Medulla oblongata (tissue), 1 donor: ENCODE measurements at regions not wholly inside any gene's neighbourhood (a gene's known extent, or its start where the extent isn't known, plus 50 kb on each side); places are given as distances from the start of the nearest gene placed in this dataset.

ENCODE experiments used
- DNase-seq: peaks from one replicate; pipeline ENCODE4 v3.0.0-alpha.2; 2015; ENCODE audit errors: extremely low spot score

DNA sequence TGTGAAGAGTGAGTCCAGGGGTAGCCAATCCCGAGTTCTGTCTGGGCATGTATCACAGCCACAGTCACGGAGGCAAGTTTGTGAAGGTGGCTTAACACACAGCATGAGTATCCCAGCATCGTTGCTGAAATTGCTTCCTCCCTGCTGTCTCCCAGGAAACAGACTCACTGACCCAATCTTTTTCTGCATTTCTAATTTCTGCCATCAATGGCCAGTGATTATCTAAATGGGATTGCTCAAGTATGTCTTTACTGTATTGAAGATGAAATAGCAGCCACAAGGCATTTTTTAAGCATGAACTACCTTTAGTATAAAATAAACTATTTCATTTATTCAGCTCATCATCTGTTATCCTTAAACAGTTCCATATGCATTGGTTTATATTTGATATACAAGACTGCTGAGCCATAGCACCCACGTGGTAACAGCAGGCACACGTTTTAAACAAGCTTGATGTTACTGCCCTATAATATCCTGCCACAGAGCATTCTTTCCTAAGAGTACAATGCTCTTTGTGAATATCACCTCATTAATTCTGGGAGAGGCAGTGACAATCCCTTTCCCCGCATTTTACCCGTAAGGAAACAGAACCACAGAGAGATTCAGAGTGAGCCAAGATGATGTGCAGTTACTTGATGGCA is 276.6 kb upstream of the THBS1 start:
- no peak for DNase-seq

DNA sequence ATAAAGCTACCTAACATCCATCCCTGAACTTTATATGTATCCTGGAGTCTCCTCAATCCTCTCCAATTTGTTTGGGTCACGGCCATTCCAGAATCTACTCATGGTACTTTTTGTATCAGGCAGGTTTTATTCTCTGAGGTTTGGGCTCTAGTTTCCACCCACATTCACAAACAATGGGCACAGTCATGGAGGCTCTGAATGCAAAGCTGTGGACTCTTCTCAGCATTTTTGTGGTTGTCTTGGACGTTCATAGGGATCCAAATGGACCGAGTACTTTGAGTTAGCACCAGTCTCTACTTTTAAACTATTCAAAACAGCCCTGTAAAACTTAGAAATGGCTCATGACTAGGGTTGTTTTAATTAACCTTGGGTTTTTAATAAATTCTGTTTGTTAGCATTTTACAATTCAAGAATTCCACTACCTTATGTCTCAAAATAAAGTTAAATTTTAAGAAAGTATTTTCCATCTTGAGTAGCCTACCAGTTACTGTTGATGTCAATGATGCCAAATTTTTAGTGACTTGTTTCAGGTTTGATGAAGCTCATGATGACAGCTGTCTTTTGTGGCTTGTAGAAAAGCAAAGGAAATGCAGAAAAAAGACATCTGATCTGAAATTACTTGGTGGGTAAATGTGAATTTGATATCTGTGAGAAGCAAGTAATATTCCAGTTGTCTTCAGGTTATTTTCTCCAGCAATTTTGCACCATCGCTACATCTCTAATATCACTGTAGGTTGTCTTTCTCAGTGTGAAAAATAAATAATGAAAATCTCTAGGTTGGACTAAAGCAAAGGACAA is 275.7 kb upstream of the THBS1 start:
- DNase-seq, result no peak

DNA sequence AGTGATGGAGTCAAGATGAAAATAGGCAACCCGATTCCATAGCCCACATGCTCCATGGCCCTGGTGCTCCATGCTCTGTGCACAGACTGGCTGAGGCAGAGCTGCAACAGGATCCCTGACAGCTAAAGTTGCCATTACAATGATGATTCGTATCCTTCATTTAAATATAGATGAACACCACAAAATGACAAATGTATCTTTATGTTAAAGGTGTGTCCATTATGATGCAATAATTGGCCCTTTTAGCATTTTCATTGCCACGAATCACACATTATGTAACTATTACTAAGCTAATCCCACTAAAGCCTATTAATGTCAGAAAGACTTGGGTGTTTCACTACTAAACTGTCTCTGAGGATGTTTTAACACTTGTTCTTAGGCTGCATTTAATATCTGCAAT is 270.2 kb upstream of the THBS1 start:
- DNase-seq, result no peak

DNA sequence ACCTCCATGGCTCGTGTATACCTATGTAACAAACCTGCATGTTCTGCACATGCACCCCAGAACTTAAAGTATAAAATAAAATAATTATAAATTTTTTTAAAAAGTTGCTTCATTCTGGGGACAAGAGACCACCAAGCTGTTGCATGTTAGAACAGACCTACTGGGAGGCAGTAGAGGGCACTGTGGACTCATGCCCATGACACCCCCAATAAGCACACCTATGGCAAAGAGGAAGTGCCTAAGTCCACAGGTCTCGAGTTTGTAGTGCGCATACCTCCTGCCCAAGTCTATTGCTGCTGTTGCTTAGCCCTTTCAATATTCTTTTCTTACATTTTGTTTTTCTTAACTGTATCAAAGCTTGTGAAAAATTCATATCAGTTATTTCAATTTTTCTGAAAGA is 267.9 kb upstream of the THBS1 start:
- no peak for DNase-seq

DNA sequence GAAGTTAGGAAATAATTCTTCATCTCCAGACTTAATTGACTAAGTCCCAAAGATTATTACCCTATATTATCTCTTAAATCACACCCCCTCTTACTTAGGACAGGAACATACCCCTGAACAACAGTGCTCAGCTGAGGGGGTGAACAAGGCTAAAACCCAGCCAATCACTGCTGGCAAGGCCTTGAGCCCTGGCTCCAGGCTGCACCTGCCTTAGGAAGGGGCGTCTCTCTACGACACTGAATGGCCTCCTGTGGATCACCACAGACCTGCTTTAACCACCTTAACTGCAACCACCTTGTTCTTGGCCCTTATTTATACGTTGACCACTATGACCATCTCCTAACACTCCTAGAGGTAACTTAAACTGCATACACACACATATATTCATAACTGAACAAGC is 267.4 kb upstream of the THBS1 start:
- no peak for DNase-seq

DNA sequence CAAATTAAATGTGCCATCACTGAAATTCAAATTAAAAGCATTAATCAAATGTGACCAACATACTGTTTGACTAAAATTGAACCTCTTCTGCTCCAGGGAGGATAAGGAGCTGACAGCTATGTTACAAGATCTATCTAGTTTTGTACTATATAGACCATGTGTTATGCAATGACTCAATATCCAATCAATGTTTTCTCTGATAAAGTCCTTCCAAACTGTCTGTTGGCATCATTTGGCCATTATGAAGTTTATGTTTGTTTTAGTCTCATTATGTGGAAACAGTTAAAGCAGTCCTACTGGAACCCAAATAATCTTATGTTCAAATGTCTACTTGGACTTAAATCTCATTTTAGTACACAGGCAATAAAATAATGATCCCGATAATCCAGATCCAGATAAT is 267.0 kb upstream of the THBS1 start:
- no peak for DNase-seq

DNA sequence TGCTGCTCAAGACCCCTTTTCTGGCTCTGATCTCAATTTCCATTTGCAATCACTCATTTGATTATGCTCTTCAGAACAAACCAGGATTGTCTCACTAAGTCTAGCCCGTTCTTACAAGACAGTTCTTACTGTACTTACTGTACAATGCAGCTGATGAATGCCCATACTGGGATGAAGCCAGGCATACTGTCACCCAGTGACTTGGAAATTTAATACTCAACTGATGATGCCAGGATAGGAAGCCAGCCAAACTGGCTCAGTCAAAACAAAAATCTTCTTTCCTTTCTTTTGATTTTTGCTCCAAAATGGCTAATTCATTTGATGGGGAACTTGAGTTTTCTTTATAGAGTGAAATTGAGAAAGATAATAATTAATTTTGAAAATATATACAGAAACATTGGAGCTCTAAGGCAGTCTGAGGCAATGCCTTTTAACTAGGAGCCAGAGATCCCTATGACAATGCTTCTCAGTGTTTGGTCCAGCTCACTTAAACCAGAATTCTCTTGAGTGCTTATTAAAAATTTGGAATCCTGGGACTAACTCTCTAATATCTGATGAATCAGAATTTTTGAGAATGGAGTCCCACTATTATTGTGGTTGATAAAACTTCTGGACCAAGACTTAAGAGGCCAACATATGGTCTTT is 265.6 kb upstream of the THBS1 start:
- no peak for DNase-seq

DNA sequence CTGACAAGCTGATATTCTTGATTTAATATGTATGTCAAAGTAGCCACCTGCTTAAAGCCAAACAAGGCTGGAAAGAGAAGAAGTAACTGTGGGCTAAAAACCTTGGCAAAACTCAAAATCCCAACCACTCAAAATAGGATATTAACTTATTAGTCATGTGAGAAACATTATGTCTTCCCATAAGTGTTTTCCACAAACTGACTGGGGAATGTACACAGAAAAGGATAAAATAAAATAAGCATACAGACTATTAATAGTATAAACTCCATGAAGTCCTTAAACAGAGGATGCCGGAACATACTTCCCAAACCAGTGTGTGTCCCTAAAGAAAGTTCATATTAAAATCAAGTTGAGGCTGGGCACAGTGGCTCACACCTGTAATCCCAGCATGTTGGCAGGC is 263.7 kb upstream of the THBS1 start:
- DNase-seq, result no peak

DNA sequence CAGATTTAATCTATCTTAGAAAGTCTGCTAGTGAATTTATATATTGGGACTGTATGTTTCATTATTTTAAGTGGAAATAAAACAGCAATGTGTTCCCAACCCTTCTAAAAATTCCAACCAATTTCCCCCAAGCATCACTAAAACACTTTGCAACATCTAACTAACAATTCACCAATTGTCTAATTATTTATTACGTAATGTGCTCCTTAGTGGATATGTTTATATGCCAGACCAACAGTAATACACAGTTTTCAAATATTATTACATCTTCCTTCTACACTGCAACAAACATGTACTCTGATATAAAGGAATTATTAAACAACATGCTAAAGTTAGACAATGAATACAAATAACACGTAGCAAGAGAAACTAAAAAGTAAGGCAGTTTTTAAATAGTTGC is 262.6 kb upstream of the THBS1 start:
- no peak for DNase-seq

DNA sequence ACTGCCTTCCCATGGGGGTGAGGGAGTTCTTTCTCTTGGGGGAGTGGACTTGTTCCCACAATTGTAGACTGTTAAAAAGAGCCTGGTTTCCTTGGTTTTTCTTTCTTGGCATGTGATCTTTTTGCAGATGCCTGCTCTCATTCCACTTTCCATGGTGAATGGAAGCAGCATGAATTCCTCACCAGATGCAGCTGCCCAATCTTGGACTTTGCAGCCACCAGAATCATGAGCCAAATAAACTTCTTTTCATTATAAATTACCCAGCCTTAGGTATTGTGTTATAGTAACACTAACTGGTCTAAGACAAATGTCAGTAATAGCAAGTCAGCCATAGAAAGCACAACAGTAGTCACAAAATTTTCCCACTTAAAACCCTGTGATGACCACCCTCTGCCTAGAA is 260.5 kb upstream of the THBS1 start:
- DNase-seq, result no peak

DNA sequence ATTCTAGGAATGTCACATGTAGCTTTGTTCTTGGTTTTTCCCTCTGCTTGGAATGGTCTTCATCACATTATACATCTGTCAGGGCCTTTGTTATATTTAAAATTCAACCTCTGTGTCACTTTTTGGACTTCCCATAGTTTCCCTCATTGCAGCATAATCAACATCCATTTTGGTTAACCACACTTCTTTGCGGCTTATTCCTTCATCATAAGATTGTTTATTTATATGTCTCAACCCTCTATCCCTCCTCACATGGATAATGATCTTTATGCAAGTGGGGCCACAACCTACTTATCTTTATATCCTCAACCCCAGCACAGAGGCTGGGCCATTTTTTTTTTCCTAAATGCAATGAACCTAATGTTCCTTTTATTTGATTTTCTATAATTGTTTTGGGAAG is 260.0 kb upstream of the THBS1 start:
- no peak for DNase-seq

DNA sequence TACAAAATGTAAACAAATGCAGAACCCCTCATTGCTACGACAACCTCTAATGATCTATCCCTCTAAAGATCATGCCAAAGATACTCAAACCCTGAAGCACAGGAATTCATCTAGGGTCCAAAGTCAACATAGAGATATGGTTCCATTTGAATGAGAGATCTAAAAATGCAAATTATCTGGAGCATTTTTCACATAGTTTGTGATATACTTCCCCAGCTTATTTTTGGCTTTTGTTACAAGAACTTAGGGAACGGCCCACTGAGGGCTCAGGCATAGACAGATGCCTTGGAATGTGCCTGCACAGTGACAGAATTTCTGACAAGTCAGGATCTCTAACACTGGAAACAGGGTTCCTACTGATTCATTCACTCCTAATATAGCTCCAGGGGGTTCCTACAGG is 258.9 kb upstream of the THBS1 start:
- no peak for DNase-seq

DNA sequence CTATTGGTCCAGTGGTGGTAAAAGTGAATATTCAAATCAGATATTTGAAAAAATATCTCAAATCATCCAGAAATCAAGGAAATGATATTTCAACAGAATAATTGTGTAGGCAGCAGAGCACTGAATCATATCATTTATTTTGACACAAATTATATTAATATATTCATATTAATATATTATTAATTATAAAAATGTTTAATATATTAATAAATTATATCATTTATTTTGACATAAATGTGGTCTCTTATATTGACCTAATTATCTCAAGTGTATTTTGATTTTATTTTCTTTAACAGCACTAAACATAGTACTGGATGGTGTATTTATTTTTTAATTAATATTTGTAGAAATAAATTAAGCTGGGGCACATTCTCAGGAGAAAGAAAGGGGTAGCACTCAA is 257.7 kb upstream of the THBS1 start:
- no peak for DNase-seq

DNA sequence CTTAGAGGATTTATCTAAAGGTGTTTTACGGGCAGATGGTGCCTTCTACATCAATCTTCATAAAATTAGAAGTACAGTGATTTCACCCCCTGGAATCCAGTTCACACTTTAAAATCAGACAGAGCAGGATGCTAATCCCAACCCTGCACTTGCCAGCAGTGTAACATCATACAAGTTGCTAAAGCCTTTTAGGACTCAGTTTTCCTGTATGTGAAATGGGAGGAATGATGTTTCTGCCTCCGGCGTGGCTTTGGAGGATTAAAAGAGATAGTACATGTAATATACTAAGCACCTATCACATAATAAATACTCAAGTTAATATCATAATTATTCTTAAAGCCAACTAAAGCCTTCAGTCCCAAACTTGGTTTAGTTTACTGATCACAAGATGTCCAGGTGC is 257.2 kb upstream of the THBS1 start:
- DNase-seq, result no peak

DNA sequence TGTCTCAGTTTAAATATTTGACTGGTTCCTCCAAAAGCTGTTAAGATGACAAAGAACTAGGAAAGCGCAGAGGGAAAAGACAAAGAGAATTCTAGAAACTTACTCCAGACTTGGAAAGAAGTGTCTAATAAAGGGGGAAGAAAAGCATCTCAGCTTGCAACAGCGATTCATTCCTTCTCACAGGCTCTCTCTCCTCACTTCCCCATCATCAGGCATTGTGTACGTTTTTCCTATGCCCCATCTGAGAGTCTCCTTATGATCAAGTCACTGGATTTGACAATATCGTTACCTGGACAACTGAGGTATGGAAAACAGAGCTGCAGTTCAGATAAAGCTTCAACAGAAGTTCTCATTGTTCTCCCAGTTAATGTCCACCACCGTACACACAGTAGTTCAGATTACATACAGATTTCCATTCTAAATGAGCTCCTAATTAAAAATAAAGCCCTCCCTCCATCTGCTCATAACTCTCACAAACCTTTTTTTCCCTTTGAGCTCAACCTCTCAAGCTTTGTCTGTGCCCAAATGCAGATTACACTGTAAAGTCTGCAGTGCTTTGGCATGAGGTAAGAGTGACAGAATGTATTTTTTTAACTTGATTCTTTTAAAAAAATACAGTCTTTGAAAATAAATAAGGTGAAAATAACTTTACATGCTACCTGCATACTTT is 254.4 kb upstream of the THBS1 start:
- no peak for DNase-seq

DNA sequence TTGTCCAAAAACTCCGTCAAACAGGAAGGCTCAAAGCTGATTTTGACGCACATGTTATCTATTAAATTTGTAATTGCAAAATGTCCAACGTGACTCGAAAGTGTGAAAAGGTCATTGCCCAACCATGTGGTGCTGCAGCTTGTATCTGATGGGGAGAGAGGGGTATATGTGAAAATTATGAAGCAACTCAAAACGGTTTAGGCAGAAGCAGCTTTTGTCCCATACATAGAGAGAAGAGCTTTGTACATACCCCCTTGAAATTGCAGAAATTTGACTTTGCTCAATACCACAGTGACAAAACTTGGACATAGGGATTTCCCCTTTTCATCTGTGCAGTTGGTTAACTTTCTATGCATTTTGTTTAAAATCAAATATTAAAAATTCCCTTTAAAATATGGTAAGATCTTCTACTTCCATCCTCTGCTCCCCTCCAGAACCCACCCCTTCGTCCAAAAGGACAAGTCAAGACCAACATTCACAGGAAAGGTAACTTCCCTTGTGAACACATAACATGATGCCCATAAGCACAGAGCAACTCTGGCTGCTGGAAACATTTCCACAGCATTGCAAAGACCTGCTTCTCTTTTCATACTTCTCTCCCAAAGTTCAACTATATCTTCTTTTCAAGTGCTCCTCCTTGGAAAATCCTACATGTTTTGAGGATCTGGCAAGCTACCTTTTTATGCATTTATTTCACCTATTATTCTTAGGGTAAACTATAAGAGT is 253.7 kb upstream of the THBS1 start:
- no peak for DNase-seq

DNA sequence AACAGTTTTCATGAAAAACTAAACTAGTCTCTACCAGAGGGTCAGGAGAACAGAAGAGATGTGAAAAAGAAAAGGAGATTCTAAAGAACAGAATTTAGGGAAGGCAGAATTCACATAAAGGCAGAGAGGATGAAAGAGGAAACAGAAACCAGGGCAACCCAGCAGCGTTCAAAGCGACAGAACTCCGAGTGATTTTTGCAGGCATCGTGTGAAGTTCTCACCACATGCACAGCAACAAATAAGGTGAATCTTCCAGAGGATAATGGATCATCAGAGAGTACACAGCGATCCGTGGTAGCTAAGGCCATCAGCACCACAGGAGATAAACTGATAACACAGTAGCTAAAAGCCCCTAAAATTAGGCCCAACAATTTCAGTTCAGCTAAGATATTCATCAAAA is 250.8 kb upstream of the THBS1 start:
- DNase-seq, result no peak

DNA sequence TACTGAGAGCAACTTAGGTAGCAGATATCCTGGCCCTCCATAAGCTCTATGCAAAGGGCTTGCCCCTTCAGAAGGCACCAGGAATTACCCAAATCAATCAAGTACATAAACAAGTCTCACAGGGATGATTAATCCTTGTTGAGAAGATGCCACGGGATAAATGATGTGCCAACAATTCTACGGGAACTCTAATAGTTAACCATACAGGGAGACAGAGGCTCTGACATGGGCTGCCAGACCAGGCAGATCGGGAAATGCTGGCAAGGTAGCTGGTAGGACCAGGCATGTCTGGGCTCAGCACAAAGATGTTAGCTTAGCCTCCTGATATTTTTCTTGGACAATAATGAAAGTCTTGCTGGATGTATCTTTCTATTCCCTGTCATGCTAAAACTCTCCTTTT is 249.3 kb upstream of the THBS1 start:
- DNase-seq, result no peak

DNA sequence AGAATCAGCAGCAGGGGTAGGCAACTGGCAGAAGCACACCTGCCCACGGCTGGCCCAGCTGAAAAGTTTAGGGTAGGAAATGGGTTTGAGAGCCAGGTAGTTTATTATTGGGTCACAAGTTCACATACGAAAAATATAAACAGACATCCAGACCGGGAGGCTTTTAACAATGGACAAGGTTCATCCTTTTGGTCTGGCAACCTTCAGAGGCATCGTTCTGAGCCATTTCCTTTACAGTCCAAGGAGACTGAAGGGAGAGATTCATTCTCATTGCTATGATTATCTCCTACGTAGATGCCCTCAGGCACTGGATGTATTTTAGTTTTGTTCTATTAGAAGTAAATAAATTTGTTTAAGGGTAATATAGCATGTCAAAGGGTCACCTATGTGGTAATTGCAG is 248.0 kb upstream of the THBS1 start:
- no peak for DNase-seq

DNA sequence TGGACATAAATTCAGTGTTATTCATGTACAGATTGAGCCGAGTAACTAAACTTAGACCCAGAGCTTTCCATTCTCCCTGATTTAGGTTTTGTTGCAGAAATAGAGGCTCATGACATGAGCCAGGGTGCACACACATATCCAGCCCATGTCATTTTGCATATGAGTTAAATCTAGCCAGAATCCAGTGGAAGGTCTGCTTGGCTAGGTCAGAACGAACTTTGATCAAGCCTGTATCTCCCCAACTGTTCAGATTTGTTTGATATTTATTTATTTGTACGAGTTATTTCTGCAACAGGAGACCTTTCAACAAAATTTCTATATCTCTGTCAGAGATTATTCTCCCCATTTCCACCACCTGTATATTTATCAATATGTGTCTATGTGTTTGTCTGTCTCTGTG is 247.5 kb upstream of the THBS1 start:
- no peak for DNase-seq

DNA sequence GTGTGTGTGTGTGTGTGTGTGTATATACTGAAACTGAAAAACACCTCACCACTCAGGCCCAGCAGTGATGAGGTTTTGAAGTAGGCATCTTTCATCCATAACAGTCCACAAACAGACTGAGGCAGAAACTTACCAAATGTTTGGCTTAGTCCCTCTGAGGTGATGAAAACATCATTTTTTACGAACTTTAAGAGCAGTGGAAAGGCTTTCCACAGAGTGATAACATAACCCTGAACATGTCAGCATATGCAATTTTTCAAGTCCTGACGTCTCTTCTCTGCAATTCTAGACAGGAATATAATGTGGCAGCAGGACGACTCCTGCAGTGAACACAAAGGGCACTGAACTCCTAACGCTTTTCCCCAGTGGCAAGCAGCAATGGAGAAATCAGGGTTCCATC is 247.0 kb upstream of the THBS1 start:
- no peak for DNase-seq

DNA sequence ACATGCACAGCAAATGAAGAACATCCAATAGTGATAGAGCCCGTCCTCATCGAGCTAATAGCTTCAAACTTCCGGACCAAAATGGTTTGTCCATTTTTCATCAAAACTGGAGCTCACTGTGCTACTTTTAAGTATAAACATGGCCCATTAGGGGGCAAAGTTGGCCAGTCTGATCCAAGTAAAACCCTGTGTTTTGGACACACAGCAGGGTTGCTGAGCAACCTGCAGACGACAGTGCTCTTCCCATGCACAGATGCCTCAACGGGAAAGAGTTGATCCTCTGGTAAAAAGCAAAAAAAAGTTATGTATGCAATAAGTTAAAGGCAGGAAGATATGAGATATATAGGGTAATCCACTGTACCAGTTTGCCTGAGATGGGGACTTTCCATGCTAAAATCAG is 244.0 kb upstream of the THBS1 start:
- no peak for DNase-seq
